Activated naive CD8-positive, alpha-beta T cell treated with anti-CD3 and anti-CD28 coated beads, Interleukin-2, amount 50 U/mL, for 16 hours (primary cell): ENCODE measurements at regions not wholly inside any gene's neighbourhood (a gene's known extent, or its start where the extent isn't known, plus 50 kb on each side); places are given as distances from the start of the nearest gene placed in this dataset.

Experiments
- DNase-seq: peaks from one replicate; pipeline ENCODE4 v3.0.0-alpha.2; 2020; ENCODE audit warnings: low read depth, low spot score

DNA sequence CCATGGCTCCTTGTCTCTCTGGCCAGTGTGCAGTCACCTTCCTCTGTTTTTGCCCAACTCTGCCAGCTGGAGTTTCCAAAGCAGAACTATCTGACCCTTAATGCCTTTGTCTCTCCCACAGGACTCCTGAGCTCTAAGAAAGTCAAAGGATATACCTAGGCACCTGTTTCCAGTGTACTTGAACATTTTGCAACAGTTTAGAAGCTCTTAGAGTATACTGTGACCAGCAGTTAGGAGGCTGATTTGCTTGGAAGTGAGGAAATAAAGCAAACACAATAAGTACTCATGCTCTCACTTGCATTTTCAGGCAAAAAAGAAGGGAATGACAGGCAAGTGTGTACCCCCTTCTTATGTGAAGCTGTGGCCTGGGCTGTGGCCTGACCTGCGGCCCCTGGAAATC lies 204.3 kb upstream of the PLET1 start:
- DNase-seq = no peak

DNA sequence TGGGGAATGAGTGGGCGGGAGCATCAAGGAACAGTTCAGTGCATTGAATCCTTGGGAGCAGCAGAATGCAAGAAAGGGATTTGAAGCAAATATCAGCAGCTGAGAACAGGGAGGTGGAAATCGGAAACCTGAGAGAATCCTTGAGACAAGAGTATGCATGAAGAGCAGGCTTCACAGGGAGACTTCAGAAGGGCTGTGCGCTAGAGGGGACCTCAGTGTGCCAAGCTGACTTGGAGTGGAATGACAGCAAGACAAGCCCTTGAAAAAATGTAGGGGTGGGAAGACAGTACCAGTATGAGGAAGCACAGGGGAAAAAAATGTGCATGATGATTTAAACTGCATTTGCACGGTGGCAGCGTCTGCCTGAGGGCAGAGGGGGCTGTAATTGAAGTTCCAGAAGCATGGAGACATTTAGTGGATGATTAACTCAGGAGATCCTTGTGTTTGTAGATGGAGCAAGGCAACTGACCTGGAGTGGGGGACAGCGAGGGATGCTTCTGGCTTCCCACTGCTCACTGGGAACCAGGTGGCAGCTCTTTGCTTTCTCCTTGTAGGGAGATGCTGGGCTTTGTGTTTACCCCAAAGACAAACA lies 204.9 kb upstream of the PLET1 start:
- no peak for DNase-seq

DNA sequence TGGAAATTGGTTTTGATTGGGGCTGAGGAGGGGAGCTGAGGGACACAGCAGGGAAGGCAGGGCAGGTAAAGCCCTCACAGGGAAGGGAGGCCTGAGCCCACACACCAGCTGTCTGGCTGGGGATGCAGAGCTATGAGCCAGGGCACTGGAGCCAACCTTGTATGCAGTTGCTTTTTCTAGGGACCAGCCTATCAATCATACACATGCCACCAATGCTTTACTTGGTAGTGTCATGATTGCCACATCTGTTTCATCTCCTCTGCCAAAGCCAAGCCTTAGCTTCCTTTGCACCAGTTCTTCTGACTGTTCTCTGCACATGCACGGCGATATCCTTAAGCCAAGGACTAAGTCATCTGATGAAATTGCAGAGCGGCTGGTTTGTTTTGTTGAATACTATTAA lies 207.1 kb upstream of the PLET1 start:
- no peak for DNase-seq

DNA sequence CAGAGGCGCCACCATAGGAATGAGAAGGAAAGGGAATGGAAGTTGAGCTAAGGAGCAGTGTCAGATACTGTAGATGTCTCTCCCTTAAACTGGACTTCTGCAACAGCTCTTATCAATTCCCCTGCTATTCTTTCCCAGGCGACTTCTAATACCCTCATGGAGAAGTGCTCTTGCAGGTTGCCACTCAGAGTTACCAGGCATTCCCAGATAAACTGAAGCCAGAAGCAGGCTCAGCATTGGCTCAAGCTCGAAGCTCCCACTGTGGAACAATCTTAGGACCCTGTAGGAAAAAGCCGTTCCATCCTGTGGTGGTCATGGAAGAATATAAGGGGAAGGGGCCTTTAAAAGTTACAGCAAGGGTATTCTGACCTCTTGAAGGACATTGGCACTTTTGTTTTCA lies 208.7 kb upstream of the PLET1 start:
- no peak for DNase-seq

DNA sequence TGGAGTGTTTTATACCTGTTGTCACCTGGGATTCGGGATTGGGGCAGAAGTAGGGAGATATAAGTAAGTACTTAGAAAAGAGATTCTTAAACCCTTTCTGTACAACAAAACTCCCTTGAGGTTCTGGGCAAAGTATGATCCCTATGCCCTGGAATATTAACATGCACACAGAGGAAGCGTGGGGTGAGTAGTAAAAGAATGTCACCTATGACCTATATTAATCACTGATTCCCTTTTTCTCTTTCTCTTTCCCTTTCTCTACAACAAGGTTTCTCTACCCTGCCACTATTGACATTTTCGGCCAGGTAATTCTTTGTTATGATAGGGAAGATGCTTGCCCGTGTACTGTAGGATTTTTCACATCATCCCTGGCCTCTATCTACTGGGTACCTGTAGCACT lies 209.7 kb upstream of the PLET1 start:
- no peak for DNase-seq

DNA sequence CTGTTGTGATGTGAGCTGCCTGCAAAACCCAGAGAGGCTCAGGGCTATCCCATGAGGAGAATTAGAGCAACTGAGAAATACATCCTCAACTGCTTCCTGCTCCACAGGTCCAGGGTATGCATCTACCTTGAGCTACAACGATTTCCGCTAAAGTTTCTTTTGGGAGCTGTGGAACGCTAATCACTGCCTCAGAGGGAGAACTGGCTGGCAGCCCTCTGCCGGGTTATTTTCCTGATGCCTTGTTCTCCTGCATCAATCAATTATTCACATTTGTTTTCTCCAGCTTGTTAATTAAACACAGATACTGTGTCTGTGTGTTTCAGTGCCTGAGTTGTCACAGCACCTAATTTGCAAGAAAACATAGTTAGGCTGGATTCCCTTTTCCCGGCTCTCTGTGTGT lies 211.1 kb upstream of the PLET1 start:
- no peak for DNase-seq

DNA sequence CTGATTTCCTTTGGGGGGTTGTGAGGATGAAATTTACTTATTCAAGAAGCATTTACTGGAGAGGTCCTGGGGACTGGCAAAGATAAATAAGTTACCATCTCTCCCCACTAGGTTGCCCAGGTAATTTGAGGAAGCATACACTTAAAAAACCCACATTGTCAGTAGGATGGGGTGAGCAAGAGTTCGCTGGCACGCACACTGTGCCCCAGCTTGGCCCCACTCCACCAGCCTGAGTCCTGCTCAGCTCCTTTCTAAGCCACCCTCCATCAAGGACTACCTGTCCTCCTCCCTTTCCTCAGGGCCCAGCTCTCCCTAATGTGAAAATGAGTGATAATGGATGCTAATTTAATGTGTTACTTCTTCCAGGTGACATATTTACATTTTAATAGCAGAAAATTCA lies 216.5 kb upstream of the PLET1 start:
- DNase-seq = no peak

DNA sequence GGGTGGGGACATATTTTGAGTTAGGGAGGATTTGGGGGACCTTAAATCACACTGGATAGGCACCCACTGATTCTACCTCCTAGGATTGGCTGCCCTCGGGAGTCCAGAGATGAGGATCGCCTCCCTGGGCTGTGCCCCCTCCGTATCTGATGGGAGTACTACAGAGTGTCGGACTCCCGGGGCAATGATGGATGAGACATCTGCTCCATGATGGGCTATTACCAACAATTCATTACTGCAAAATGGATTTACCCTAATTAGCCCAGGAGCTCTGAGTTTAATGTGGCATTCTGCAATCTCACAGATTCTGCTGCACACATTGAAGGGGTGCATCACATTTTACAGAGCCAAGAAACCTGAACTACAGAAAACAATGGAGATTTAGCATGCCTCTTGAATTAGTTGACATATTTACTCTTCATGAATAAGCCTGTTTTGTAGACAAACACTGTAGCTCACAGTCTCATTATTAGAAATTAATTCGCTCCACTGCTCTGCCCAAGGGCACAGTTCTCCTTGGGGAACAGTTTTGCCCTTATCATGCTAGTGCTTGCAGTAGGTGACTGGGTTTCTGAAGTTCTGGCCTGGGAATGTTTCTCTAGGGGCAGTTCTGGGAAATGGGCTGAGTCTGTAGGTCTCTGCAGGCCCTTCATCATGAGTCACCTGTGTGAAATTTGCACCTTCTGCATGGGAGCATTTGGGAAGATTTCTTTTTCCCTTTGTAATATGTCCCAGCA lies 217.1 kb upstream of the PLET1 start:
- DNase-seq = no peak

DNA sequence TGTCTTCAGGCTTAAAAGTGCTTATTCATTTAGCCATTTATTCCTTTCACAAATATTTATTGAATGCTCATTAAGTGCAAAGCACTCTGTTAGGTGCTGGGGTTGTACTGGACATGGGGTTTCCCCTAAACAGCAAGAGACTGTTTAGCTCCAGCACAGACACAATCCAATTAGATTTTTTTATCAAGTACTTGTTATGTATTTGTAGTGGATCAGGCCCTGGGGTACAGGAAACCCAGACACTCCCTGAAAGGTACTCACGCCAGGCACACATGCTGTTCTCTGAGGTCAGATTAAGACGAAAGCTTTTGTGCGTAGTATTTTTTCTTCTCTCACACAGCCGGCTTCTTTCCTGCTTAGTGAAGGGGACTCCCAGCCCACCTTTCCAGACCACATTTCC lies 218.1 kb upstream of the PLET1 start:
- DNase-seq = no peak

DNA sequence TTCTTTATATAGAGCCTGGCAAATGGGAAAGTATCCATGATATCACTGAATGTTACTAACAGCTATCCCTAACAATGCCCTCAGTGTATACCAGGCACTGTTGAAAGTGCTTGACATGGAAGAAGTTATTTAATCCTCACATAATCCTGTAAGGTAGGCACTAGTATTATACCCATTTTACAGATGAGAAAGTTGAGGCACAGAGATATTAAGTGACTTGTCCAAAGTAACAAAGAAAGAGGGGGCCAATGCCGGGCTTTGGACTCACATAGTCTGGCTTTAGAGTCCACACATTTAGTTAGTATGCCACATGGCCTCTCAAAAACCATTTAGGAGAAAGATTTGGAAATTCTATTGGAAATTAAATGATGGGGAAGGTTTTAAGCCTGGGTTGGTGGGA lies 220.8 kb upstream of the PLET1 start:
- no peak for DNase-seq

DNA sequence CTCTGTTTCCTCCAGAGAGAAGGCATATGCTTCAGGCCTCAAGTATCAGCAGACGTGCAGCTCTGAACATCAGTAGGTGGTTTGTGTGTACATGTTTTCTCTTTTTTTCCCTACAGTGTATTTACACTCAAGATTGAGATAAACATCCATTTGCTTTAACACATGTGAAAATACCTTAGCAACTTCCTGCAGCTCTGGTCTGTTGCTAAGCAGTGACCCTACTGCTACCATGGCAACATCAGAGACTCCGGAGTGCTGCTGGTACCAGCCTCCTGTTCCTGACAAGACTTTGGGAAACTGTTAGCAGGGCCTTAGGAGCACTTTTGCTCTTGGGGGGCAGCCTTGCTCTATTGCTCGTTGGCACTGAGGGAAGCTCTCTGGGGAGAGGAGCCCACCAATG lies 221.2 kb upstream of the PLET1 start:
- DNase-seq = no peak

DNA sequence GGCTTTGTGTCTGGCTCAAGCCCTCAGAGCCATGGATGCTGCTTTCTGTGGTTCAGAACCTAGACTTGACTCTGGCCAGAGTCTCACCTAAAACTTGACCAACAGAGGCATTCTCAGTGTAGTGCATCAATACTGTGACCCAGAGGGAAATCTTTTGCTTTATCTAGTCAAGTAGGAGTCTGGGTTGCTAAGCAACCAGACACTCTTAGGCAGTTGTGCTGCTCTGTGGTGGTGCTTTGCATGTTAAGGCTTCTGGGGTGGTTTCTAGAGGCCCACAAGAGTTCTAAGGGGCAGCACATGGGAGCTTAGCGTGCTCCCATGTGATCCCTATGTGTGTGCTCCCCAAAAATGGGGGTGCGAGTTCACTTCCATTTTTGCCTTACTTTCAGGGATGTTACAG lies 224.6 kb upstream of the PLET1 start:
- DNase-seq = no peak

DNA sequence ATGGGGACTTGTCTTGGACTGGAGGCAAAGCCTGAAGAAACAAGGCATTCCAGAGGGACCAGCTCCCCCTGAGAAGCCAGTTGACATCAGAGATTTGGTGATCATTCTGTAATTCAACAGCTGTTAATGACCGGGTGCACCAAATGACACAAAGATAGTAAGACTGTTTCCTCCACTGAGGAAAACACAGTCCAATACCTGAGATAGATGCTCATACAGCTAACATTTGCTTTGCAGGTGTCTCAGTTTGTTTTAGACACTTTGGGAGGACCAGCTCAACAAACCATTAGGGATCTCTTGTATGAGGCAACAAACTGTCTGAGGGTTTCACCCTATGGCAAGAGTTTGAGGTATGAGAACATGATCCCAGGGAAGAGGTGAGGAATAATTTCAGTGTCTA lies 237.2 kb upstream of the PLET1 start:
- no peak for DNase-seq

DNA sequence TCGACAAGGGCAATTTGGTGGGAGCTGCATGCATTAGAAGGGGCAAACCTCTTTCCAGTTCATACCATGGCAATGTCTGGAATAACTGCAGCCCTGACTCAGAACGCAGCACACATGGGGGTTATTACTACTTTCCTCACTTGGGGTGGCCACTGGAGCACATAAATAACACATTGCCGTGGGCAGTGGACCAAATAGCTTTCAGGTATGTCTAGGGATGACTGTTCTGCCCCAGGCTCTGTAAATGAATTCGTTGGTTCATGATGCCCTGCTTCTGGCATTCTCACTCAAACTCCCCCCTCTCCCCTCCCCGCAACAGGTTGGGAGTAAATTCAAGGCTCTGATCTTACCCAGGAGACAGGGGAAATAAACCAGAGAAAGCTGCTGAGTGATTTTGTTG lies 238.0 kb upstream of the PLET1 start:
- no peak for DNase-seq

DNA sequence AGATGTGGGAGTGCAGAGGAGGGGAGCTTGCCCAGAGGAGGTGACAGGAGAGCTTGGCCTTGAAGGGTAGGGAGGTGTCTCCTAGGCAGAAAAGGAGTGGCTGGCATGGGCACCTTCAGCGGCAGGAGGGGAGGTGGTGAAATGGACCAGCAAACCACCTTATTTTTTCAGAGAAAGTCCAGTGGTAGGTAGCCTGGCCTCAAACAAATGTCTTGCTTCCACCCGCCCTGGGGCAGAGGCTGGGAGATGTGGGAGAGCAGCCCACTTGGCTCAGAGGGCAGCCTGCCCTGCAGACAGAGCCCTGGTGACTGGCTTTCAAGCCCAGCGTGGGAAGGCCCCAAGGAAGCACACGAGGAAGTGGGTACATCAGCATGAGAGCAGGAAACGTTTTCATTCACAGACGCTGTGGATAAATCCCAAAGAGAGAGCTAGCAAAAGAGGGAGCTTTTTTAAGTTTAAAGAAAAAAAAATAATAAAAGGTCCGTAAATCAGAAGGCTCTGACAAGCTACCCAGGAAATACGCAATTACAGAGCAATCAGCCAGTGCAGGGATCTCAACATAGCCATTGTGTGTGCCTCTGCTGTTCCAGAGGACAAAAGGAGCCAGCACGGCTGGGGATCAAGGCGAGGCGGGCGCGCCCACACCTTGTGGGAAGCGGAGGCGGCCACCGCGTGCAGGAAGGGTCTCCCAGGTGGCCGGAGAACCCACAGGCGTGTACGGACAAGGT lies 238.7 kb upstream of the PLET1 start:
- DNase-seq = no peak

DNA sequence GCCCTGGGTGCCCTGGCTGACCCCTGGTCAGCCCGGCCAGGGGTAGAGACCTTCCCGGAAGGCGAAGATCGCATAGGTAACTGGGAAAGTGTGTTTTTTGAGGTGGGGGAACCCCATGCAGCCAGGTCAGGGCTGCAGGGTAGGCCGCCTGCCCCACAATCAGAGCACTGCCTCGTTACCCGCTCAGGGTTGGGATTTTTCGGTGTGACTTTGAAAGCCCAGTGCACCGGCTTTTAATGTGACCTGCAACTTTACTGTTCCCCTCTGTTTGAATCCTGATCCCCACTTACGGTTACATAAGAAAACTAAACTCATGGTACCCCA lies 239.2 kb upstream of the PLET1 start:
- no peak for DNase-seq

DNA sequence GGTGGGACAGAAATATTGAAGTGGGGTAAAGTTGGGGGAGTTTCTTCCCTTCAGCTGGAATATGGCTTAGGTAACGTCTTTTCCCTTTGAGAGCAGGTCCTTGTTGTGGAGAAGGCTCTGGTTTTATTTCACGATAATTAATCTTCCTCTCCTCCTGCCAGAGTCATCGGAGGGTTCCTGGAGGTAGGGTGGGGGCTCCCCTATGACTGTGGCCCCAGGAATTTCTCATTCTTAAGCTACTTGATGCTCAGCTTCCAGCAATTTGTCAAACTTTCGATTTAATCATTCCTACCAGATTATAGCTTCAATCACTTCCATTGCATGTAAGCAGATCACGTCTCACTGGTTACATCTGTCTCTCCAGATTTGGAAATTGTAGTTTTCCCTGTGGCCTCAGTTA lies 242.8 kb upstream of the PLET1 start:
- DNase-seq = no peak

DNA sequence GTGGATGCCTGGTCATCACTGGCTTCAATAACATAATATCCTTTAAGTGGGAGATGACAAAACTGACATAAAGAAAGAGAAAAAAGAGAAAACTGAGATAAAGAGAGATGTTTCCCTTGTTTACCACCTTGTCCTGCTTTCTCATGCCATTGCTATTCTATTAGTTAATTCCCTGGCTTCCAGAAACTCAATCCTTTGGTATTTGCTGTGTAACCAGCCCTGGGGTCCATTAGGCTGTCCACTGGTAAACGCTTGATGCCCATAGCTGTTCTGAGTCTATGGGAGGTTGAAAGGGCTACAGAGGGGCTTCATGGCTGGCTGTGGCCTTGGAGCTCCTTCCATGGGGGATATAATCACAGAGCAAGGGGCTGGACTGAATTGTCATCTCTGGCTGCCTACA lies 243.4 kb upstream of the PLET1 start:
- DNase-seq = no peak

DNA sequence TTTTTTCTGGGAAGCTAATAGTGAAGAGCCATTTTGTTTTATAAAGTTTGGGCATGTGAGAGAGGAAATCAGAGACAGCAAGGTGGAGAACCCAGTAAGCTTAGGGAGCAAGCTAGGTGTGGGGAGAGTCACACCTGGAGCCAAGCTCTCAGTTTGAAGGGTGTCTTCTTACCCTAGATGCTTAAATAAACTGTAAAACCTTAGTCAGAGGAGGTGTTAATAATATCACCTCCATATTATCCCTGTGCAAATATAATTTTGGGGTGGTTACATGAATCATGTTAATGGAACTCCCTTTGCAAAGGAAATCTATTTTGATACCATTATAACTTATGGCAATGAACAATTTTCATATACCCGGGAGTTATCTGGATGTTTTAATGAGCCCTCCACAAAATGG lies 246.2 kb upstream of the PLET1 start:
- DNase-seq = no peak

DNA sequence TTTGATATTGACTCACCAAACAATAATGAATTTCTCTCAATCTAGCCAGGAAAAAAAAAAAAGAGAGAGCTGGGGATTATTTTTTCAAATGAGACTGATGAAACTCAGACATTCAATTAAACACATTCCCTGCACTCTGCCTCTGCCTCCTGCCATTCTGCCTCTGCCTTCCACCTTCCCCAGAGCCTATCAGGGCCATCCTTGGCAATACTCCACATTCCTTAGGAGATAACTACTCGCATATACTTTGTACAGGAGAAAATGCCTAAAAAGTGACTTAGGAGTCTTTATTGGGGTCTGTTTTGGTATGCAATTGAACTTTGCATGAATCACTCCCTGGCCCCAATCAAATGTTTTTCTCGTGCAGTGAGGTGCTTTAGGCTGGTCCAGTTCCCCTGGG lies 246.6 kb upstream of the PLET1 start:
- DNase-seq = no peak

DNA sequence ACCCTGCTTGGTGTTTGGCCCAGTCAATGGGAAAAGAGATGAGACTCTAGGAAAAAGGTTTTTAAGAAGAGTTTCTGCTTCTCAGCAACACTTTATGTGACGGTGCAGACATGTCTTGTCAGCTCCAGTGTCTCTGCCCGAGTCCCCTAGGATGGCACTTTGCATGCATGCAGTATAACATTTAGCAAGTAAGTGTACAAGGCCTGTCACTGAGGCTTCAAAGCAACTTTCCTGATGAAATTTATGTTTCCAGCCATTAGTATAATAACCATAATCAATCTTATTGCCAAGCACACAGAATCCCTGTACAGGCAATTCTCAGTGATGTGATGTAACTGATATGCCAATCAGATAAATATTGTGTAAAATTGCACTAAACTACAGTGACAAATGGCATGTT lies 248.1 kb upstream of the PLET1 start:
- no peak for DNase-seq

DNA sequence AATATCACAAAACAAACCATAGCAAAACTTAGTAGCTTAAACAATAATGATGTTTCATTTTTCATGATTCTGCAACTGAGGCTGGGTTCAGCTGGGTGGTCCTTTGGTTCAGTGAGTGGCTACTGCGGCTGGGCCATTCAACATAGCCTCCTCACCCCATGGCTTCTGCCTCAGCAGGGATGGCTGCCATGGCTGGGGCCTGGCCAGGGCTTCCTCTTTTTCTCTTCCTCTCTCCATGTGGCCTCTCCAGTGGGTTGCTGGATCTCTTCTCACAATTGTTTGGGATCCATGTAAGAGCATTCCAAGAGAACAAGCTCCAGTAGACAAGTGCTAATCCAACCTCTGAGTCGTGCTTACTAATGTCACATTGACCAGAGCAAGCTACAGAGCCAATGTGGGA lies 248.6 kb upstream of the PLET1 start:
- no peak for DNase-seq

DNA sequence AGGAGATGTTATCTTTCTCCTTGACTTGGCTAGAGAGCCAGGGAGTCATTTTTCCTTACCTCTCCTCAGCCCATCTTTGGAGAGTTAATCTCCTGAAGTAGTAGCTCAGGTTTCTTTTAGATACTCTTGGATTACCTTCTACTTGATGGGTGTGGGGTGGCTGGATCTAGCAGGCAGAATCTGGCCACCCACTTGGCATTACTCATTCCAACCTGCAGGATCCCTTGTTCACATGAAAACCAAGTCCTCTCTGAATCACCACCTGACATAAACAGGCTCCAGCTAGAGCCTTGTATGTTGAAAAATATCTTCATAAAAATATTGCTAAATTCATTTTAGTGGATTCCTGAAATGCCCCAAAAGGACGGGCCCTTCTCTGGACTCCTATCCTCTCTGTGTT lies 250.6 kb upstream of the PLET1 start:
- no peak for DNase-seq
